HL-60 (cell line): ENCODE measurements at regions not wholly inside any gene's neighbourhood (a gene's known extent, or its start where the extent isn't known, plus 50 kb on each side); places are given as distances from the start of the nearest gene placed in this dataset.
A peak's percentile ranks its signal among the peaks of the same experiment; 100 is the strongest.

Experiments used
- DNase-seq, 2 experiments: peaks; one replicate each; pipeline ENCODE4 v3.0.0-alpha.2; 2010 to 2020; ENCODE audit warnings: low read depth in 1 of 2, low spot score in 1 of 2
- H3K27ac ChIP-seq: fragments of 250-450 bp; sonication (Bioruptor Pico); replicated peaks from 2 replicates; pipeline ENCODE4 v1.5.1; 2020; ENCODE audit warnings: mild to moderate bottlenecking, moderate library complexity
- H3K27me3 ChIP-seq: fragments of 250-450 bp; sonication (Bioruptor Pico); 2 replicates; pipeline ENCODE4 v1.5.1; 2021; ENCODE audit warnings: mild to moderate bottlenecking, moderate library complexity; ENCODE audit not compliant: insufficient read depth, poor library complexity, severe bottlenecking
- H3K4me3 ChIP-seq: replicated peaks from 2 replicates; pipeline ENCODE4 v1.5.1; 2011; ENCODE audit warnings: mild to moderate bottlenecking, control low read depth, low read length; ENCODE audit not compliant: insufficient read depth
- CTCF ChIP-seq: IDR thresholded peaks from one replicate; pipeline ENCODE4 v1.5.1; 2011; ENCODE audit warnings: low read length, control low read depth, inconsistent platforms; ENCODE audit not compliant: insufficient read depth
- GABPA ChIP-seq: IDR thresholded peaks from 2 replicates; pipeline ENCODE4 v1.6.1; 2012; ENCODE audit warnings: low read depth
- POLR2AphosphoS5 ChIP-seq: IDR thresholded peaks from 2 replicates; pipeline ENCODE4 v1.6.1; 2012; ENCODE audit warnings: low read depth
- REST ChIP-seq: IDR thresholded peaks from 2 replicates; pipeline ENCODE4 v1.6.1; 2012; ENCODE audit warnings: low read depth; ENCODE audit not compliant: insufficient replicate concordance
- SPI1 ChIP-seq: IDR thresholded peaks from 2 replicates; pipeline ENCODE4 v1.6.1; 2012; ENCODE audit warnings: low read depth, mild to moderate bottlenecking, borderline replicate concordance

GRCh38 chr5:39721394-39721793, 296.6 kb upstream of the DAB2 start:
- H3K4me3 ChIP-seq = no peak overlapping the region
- H3K27me3 ChIP-seq = no peaks in the 10 kb centered on the region
- TF ChIP-seq SPI1 (no peak), POLR2AphosphoS5 (no peak), REST (no peak), CTCF (no peak), GABPA (no peak)
- H3K27ac ChIP-seq = no peak overlapping the region
- DNase-seq = no peak

- TF ChIP-seq POLR2AphosphoS5 = no peak
- TF ChIP-seq CTCF = no peak
- no peak for TF ChIP-seq SPI1
- no peak for TF ChIP-seq REST
- no peak for TF ChIP-seq GABPA
- Histone ChIP-seq H3K27ac (no peak overlapping the region), H3K4me3 (no peak overlapping the region), H3K27me3 (no peaks in the 10 kb centered on the region)
- DNase-seq = no peak
These were observed 295.4 kb upstream of the DAB2 start for GRCh38 chr5:39720136-39720535.

GRCh38 chr5:39717176-39717897, 292.6 kb upstream of the DAB2 start:
- no peak for TF ChIP-seq GABPA
- TF ChIP-seq CTCF = no peak
- no peak for TF ChIP-seq POLR2AphosphoS5
- Histone ChIP-seq H3K27ac (no peak overlapping the region), H3K27me3 (no peaks in the 10 kb centered on the region), H3K4me3 (no peak overlapping the region)
- DNase-seq = no peak

- Histone ChIP-seq H3K27ac (no peak overlapping the region; the same call in 1 of the 2 replicates), H3K4me3 (no peak overlapping the region), H3K27me3 (no peaks in the 10 kb centered on the region)
- DNase-seq = peak in 1 of 2 experiments; percentile 72
- TF ChIP-seq SPI1 (no peak), CTCF (peak; percentile 6), GABPA (no peak), REST (no peak), POLR2AphosphoS5 (no peak)
These were observed 291.8 kb upstream of the DAB2 start for GRCh38 chr5:39716532-39717028.
